H1 (cell line): ENCODE measurements at regions not wholly inside any gene's neighbourhood (a gene's known extent, or its start where the extent isn't known, plus 50 kb on each side); places are given as distances from the start of the nearest gene placed in this dataset.

Experiments
- ATF3 ChIP-seq: IDR thresholded peaks from 2 replicates; pipeline ENCODE4 v1.6.1; 2011; ENCODE audit warnings: low read depth, mild to moderate bottlenecking, low read length; ENCODE audit not compliant: insufficient read depth
- CBX5 ChIP-seq: fragments of 300-800, 300-1000 bp; sonication (generic); IDR thresholded peaks from 2 replicates; pipeline ENCODE4 v1.7.1; 2016; ENCODE audit warnings: antibody characterized with exemption, low read length, low read depth
- PHF8 ChIP-seq: fragments of 200-600 bp; sonication (generic); conservative IDR thresholded peaks from 2 replicates; pipeline ENCODE4 v1.7.1; 2012; ENCODE audit warnings: low read depth, mild to moderate bottlenecking, inconsistent platforms, low read length, moderate library complexity
- RXRA ChIP-seq: IDR thresholded peaks from 2 replicates; pipeline ENCODE4 v1.6.1; 2011; ENCODE audit warnings: low read depth, mild to moderate bottlenecking, low read length, moderate library complexity; ENCODE audit not compliant: insufficient read depth
- SIRT6 ChIP-seq: IDR thresholded peaks from one replicate; pipeline ENCODE4 v1.7.1; 2012; ENCODE audit warnings: low read length, inconsistent platforms
- SRF ChIP-seq: IDR thresholded peaks from 2 replicates; pipeline ENCODE4 v1.6.1; 2011; ENCODE audit warnings: mild to moderate bottlenecking, low read depth, low read length, moderate library complexity
- USF2 ChIP-seq: IDR thresholded peaks from 2 replicates; pipeline ENCODE4 v1.6.1; 2011; ENCODE audit warnings: low read length, improper control_type of control experiment

- TF ChIP-seq USF2 (no peak), SRF (no peak), PHF8 (no peak), CBX5 (no peak), ATF3 (no peak), SIRT6 (no peak), RXRA (no peak)
Measured at GRCh38 chr10:113326160-113327111, 226.4 kb upstream of the HABP2 start (continued).
